ENCODE measurements at regions not wholly inside any gene's neighbourhood (a gene's known extent, or its start where the extent isn't known, plus 50 kb on each side); places are given as distances from the start of the nearest gene placed in this dataset.

DNA sequence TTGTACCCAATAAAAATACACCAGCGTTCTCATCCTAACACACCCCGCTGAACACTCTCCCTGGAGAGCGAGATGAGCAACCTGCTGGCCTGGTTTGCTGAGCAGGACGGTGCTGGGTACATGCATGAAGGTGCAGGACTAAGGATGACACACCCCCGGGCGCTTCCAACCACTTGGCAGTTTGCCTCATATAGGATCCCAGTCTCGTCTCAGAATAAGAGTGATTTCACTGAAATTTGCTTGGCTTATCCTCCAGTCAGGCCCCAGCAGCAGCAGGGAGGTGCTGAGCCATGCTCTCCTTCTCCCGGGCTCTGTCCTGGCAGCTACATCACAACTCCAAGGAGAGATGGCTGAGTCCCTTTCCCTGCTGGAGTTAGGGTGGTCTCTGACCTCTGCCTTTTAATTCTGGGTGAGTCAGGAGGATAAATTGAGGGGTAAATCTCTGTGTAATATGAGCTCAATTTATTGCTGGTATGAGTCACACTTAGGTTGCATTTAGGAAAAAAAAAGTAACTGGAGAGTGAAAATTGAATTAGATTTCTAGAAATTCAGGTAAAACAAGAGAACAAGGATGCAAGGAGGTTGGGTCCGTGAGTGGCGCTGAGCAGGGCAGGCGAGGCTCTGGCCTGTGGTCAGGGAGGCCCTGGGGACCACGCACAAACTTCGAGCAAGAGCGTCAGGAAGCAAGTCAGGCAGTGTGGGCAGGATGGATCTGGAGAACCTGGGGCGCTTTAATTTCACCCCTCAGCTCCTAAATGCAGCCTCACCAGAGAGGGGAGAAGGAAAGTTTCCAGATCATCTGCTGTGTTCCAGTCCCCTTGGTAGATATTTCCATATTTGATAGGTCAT lies 974.0 kb downstream of the TBC1D22A start:
- in situ Hi-C loops (cut with HindIII; ENCODE audit: low pct_unique_long_range_greater_than_20kb, low sequenced_read_pairs), result no loop called here
- no peak for DNase-seq (ENCODE audit: low read depth, low spot score)

DNA sequence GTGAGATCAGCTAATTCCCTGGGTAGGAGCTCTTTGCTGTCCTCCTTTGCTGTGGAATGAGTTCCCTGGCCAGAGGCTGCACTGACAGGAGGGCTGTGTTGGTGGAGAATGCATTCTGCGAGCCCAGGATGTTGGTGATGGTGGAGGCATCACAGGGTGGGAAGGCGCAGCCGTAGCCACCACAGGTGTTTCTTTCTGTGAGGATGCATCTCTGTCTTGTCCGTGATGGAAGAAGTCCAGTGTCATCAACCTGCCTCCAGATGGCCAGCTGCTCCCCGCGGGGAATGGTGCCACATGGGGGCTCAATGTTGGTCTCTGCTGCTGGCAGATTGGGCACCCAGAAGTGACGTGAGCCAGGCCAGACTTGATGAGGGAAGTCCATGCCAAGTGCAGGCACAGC lies 972.1 kb downstream of the TBC1D22A start:
- in situ Hi-C loops (cut with HindIII; ENCODE audit: low pct_unique_long_range_greater_than_20kb, low sequenced_read_pairs), result no loop called here
- DNase-seq (ENCODE audit: low read depth, low spot score), result no peak

GRCh38 chr22:47727641-47728040 lies 965.2 kb downstream of the TBC1D22A start:
- no peak for DNase-seq (ENCODE audit: low read depth, low spot score)
- in situ Hi-C loops (cut with HindIII; ENCODE audit: low pct_unique_long_range_greater_than_20kb, low sequenced_read_pairs), result no loop called here

- in situ Hi-C loops (cut with HindIII; ENCODE audit: low pct_unique_long_range_greater_than_20kb, low sequenced_read_pairs), result no loop called here
Observed at GRCh38 chr22:47724751-47725150, 962.3 kb downstream of the TBC1D22A start.

GRCh38 chr22:47724030-47724429 lies 961.6 kb downstream of the TBC1D22A start:
- in situ Hi-C loops (cut with HindIII; ENCODE audit: low pct_unique_long_range_greater_than_20kb, low sequenced_read_pairs), result no loop called here

More at GRCh38 chr22:47724751-47725150, 962.3 kb downstream of the TBC1D22A start:
- no peak for DNase-seq (ENCODE audit: low read depth, low spot score)

GRCh38 chr22:47718337-47718736 lies 955.9 kb downstream of the TBC1D22A start:
- no peak for DNase-seq (ENCODE audit: low read depth, low spot score)
- in situ Hi-C loops (cut with HindIII; ENCODE audit: low pct_unique_long_range_greater_than_20kb, low sequenced_read_pairs), result no loop called here

More at GRCh38 chr22:47724030-47724429, 961.6 kb downstream of the TBC1D22A start:
- no peak for DNase-seq (ENCODE audit: low read depth, low spot score)

DNA sequence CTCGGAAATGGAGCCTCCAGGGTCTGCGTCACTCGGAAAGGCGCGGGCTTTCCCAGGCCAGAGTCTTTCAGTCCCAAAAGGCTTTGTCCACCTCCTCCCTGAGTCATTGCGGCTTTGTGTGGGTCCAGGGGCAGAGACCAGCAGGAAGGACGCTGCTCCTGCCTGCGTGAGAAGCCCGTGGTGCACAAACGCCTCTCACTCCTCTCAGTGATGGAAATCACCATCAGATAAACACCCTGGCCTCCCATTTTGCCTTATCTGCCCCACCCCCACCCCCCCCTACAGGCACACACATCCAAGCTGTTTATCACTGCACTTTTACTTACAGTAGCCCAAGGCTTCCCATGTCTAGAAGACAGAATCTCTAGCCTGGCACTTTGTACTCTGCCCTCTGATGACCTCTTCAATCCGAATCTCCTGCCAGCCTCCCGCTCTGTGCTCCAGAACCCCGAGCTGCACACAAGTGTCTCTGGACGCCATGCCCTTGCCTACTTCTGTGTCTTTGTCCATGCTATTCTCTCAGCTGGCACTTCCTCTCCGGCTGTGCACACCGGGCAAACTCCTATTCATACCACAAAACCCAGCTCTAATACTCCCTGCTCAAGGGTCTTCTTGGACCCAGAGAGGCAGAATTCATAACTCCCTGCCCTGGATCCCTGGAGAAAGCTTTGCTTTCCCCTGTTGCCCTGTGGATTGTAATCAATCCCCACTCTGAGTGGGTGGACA lies 954.6 kb downstream of the TBC1D22A start:
- DNase-seq (ENCODE audit: low read depth, low spot score), result no peak

GRCh38 chr22:47715866-47716578 lies 953.6 kb downstream of the TBC1D22A start:
- in situ Hi-C loops (cut with HindIII; ENCODE audit: low pct_unique_long_range_greater_than_20kb, low sequenced_read_pairs), result no loop called here
- no peak for DNase-seq (ENCODE audit: low read depth, low spot score)

More for the DNA sequence above, 954.6 kb downstream of the TBC1D22A start:
- in situ Hi-C loops (cut with HindIII; ENCODE audit: low pct_unique_long_range_greater_than_20kb, low sequenced_read_pairs), result no loop called here

DNA sequence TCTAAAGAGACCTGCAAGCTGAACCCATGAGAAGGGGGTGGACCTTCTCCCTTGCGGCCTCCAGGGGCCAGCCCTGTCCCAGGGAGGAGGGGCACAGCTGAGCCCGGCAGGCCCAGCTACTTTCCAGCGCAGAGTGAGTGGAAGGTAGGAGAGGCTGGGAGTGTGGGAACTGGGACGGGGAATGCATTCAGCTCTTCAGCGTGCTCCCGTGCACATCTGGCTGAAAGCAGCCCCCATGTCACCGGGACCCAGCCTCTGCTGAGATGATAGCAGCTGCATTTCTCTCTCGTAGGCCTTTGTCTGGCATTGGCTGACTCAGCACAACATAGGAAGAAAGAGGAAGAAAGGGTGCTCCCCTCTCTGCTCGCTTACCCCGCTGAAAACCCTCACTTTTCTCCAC lies 951.5 kb downstream of the TBC1D22A start:
- no peak for DNase-seq (ENCODE audit: low read depth, low spot score)
- in situ Hi-C loops (cut with HindIII; ENCODE audit: low pct_unique_long_range_greater_than_20kb, low sequenced_read_pairs), result no loop called here

DNA sequence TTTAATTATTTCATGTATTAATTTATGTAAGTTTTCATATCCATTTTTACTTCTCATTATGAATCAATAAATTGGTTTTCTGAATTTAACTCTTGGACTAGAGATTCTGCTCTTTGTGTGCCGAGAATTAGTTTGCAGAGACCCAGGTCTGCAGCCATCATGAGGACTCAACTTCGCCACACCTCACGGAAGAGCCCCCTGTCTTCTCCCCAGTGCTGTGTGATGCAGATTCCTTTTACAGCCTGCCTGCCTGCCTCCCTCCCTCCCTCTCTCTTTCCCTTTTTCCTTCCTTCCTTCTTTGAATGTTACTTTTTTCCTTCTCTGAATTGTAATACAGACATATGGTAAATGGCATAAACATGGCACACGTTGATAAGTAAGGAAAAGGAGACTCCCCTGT lies 947.7 kb downstream of the TBC1D22A start:
- in situ Hi-C loops (cut with HindIII; ENCODE audit: low pct_unique_long_range_greater_than_20kb, low sequenced_read_pairs), result no loop called here
- no peak for DNase-seq (ENCODE audit: low read depth, low spot score)

DNA sequence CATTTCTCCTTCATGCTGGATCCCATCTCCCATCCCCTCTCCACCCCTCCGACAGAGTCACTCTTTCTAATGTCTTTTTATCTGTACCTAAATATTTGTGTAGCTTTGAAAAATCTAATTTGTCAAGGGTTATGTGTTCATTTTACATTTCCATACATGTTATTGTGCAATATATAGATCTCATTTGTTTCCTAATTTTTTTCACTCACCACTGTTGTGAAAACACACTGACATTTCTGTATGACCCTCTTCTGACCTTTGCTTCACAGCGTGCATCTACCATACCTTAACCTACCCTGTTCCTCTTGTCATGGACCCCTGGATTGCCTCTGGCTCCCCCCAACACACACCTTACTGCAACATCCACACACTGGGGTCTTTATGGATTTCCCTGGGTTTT lies 942.9 kb downstream of the TBC1D22A start:
- no peak for DNase-seq (ENCODE audit: low read depth, low spot score)
- in situ Hi-C loops (cut with HindIII; ENCODE audit: low pct_unique_long_range_greater_than_20kb, low sequenced_read_pairs), result no loop called here

- no peak for DNase-seq (ENCODE audit: low read depth, low spot score)
- in situ Hi-C loops (cut with HindIII; ENCODE audit: low pct_unique_long_range_greater_than_20kb, low sequenced_read_pairs), result no loop called here
Observed at GRCh38 chr22:47698906-47699305, 936.5 kb downstream of the TBC1D22A start.

DNA sequence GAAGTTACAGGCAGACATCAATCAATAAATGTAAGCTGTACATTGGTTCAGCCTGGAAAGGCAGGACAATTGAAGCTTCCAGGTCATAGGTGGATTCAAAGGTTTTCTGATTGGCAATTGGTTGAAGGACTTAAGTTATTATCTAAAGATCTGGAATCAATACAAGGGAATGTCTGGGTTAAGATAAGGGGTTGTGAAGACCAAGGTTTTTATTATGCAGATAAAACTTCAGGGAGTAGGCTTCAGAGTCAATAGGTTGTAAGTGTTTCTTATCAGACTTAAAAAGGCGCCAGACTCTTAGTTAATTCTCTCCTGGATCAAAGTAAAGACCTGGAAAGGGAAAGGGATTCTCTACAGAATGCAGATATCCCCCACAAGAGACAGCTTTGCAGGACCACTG lies 935.4 kb downstream of the TBC1D22A start:
- no peak for DNase-seq (ENCODE audit: low read depth, low spot score)
- in situ Hi-C loops (cut with HindIII; ENCODE audit: low pct_unique_long_range_greater_than_20kb, low sequenced_read_pairs), result no loop called here

DNA sequence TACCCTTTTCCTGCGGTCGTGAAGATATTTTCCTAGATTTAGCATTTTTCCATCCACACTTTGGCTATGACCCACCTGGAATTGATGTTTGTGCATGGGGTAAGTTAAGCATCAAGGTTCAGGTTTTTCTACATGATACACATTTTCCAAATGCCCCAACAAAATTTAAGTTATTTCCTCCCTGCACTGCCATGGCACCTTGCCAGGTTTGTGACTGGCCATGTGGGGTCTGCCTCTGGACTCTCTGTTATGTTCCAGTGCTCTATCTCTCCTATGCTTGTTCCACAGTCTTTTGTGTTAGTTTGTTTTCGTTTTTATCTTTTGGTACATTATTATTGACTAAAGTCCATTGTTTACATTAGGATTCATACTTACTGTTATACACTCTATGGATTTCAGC lies 934.3 kb downstream of the TBC1D22A start:
- in situ Hi-C loops (cut with HindIII; ENCODE audit: low pct_unique_long_range_greater_than_20kb, low sequenced_read_pairs), result no loop called here
- DNase-seq (ENCODE audit: low read depth, low spot score), result no peak

DNA sequence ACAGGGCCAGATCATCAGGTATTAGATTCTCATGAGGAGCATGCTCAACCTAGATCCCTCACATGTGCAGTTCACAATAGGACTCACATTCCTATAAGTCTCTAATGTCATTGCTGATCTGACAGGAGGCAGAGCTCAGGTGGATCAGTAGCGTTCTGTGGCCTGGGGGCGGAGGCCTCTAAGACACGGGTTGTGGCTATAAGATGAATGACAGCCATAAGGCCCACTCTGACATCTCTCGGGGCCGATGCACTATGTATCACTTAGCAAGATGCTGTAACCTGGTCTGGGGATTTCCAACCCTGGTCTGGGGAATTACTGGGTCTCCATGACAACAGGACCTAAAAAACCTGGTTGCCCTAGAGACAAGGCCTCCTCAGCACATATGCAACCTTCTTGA lies 932.7 kb downstream of the TBC1D22A start:
- in situ Hi-C loops (cut with HindIII; ENCODE audit: low pct_unique_long_range_greater_than_20kb, low sequenced_read_pairs), result no loop called here
- DNase-seq (ENCODE audit: low read depth, low spot score), result no peak

- no peak for DNase-seq (ENCODE audit: low read depth, low spot score)
- in situ Hi-C loops (cut with HindIII; ENCODE audit: low pct_unique_long_range_greater_than_20kb, low sequenced_read_pairs), result no loop called here
Observed at GRCh38 chr22:47694536-47695130, 932.2 kb downstream of the TBC1D22A start.

DNA sequence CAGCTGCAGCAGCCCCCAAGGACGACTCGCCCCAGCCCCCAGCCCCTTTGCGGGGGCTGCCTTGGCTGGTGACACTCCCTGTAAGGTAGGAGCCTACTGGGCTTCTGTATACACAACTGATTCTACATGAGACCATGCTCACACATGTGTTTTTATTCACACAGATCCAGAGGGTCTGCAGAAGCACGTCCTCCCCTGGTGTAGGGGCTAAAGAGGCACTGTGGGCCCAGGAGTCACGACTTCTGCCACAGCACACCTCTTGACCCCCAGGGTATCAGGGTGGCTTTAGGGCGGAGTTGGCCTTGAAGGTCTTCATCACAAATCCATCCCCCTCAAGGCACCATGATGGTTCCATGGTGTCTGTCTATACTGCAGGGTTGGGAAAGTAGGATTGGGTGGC lies 931.2 kb downstream of the TBC1D22A start:
- in situ Hi-C loops (cut with HindIII; ENCODE audit: low pct_unique_long_range_greater_than_20kb, low sequenced_read_pairs), result no loop called here
- DNase-seq (ENCODE audit: low read depth, low spot score), result no peak

DNA sequence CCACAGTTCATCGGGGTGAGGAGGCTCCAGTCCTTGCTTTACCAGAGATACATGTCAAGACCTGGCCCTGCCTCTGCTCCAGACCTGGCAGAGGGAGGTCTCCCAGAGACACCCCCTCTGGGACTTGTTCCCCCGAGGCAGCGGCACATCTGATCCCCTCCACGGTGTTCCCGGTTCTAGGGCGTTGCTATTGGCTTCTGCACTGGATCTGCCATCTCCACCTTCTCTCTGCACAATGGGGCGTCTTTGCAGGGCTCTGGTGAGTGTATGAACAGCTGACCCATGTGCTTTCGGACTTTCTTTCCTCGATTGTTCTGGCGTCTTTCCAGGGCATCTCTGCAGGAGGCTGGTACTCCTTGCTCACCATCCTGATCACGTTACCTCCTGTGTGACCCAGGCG lies 930.4 kb downstream of the TBC1D22A start:
- in situ Hi-C loops (cut with HindIII; ENCODE audit: low pct_unique_long_range_greater_than_20kb, low sequenced_read_pairs), result no loop called here
- DNase-seq (ENCODE audit: low read depth, low spot score), result no peak

All from SK-MEL-5 (cell line).